ENCODE measurements at regions not wholly inside any gene's neighbourhood (a gene's known extent, or its start where the extent isn't known, plus 50 kb on each side); places are given as distances from the start of the nearest gene placed in this dataset.

GRCh38 chr18:75128051-75128605, 80.8 kb downstream of the PTGR3 start:
- Mint-ChIP-seq H3K4me1 (peaks cover 0 to 14% (median 11%) of the 10 kb centered on the region in 3 donors), H3K36me3 (no peaks in the 10 kb centered on the region), H3K9me3 (no peaks in the 10 kb centered on the region), H3K27ac (no peak overlapping the region), H3K4me3 (no peak overlapping the region), H3K27me3 (peaks cover 0 to 5% of the 10 kb centered on the region in 2 donors)
- ChIA-PET POLR2A (no interaction called here), CTCF (no interaction called here)
- Histone ChIP-seq H3K4me3 (ENCODE audit: control insufficient read depth in 1 of 2, extremely low read depth in 1 of 2, low read length in 1 of 2) (no peak overlapping the region), H3K9me3 (no peaks in the 10 kb centered on the region), H3K4me1 (ENCODE audit: control insufficient read depth in 1 of 2, extremely low read depth in 1 of 2, insufficient read depth in 2 of 2, low read length in 2 of 2) (peaks cover 0 to 4% of the 10 kb centered on the region in 2 experiments), H3K27me3 (replicated peaks in 1 of 2; ENCODE audit: control insufficient read depth in 2 of 2, extremely low read depth in 1 of 2, insufficient read depth in 2 of 2, low read length in 1 of 2) (peaks cover 0 to 12% of the 10 kb centered on the region in 2 experiments), H3K36me3 (ENCODE audit: control insufficient read depth in 2 of 2, extremely low read depth in 1 of 2, insufficient read depth in 1 of 2, low read length in 1 of 2) (no peaks in the 10 kb centered on the region), H3K27ac (ENCODE audit: low read length) (no peak overlapping the region)
- ATAC-seq (replicated peaks in 1 of 4) (no peak), DNase-seq (no peak)
- 73% methylated on average over 4 of the region's 7 CpGs for WGBS (ENCODE audit: insufficient coverage)

- H3K27ac Mint-ChIP-seq, result no peak overlapping the region
- H3K9me3 Mint-ChIP-seq, result no peaks in the 10 kb centered on the region
- H3K4me1 ChIP-seq (ENCODE audit: control insufficient read depth in 1 of 2, extremely low read depth in 1 of 2, insufficient read depth in 2 of 2, low read length in 2 of 2), result peaks cover 0 to 4% of the 10 kb centered on the region in 2 experiments
- H3K36me3 ChIP-seq (ENCODE audit: control insufficient read depth in 2 of 2, extremely low read depth in 1 of 2, insufficient read depth in 1 of 2, low read length in 1 of 2), result no peaks in the 10 kb centered on the region
- no peak for ATAC-seq (replicated peaks in 1 of 4)
- 92% methylated on average over 23 of the region's 24 CpGs for WGBS (ENCODE audit: insufficient coverage)
- H3K27me3 ChIP-seq (replicated peaks in 1 of 2; ENCODE audit: control insufficient read depth in 2 of 2, extremely low read depth in 1 of 2, insufficient read depth in 2 of 2, low read length in 1 of 2), result peaks cover 0 to 9% of the 10 kb centered on the region in 2 experiments
- CTCF ChIA-PET, result no interaction called here
- no peak overlapping the region for H3K4me3 Mint-ChIP-seq
- no peak overlapping the region for H3K27ac ChIP-seq (ENCODE audit: low read length)
- POLR2A ChIA-PET, result no interaction called here
- peaks cover 0 to 14% (median 11%) of the 10 kb centered on the region in 3 donors for H3K4me1 Mint-ChIP-seq
- H3K27me3 Mint-ChIP-seq, result peaks cover 0 to 5% of the 10 kb centered on the region in 2 donors
- DNase-seq, result no peak
- no peaks in the 10 kb centered on the region for H3K36me3 Mint-ChIP-seq
- no peak overlapping the region for H3K4me3 ChIP-seq (ENCODE audit: control insufficient read depth in 1 of 2, extremely low read depth in 1 of 2, low read length in 1 of 2)
- no peaks in the 10 kb centered on the region for H3K9me3 ChIP-seq
Measured at GRCh38 chr18:75127143-75128021, 81.6 kb downstream of the PTGR3 start.

GRCh38 chr18:75125382-75126331, 83.3 kb downstream of the PTGR3 start:
- peaks cover 0 to 5% of the 10 kb centered on the region in 2 donors for H3K27me3 Mint-ChIP-seq
- POLR2A ChIA-PET, result no interaction called here
- H3K27ac Mint-ChIP-seq, result no peak overlapping the region
- DNase-seq (no peak), ATAC-seq (replicated peaks in 1 of 4) (peak in 1 of 4 experiments; percentile 16)
- WGBS (ENCODE audit: insufficient coverage), result 80% methylated on average over 31 of the region's 44 CpGs
- no peaks in the 10 kb centered on the region for H3K36me3 Mint-ChIP-seq
- Histone ChIP-seq H3K9me3 (no peaks in the 10 kb centered on the region), H3K4me3 (ENCODE audit: control insufficient read depth in 1 of 2, extremely low read depth in 1 of 2, low read length in 1 of 2) (no peak overlapping the region), H3K4me1 (ENCODE audit: control insufficient read depth in 1 of 2, extremely low read depth in 1 of 2, insufficient read depth in 2 of 2, low read length in 2 of 2) (peaks cover 0 to 4% of the 10 kb centered on the region in 2 experiments), H3K27me3 (replicated peaks in 1 of 2; ENCODE audit: control insufficient read depth in 2 of 2, extremely low read depth in 1 of 2, insufficient read depth in 2 of 2, low read length in 1 of 2) (peaks cover 0 to 12% of the 10 kb centered on the region in 2 experiments), H3K27ac (ENCODE audit: low read length) (no peak overlapping the region), H3K36me3 (ENCODE audit: control insufficient read depth in 2 of 2, extremely low read depth in 1 of 2, insufficient read depth in 1 of 2, low read length in 1 of 2) (no peaks in the 10 kb centered on the region)
- H3K4me3 Mint-ChIP-seq, result no peak overlapping the region
- no peaks in the 10 kb centered on the region for H3K9me3 Mint-ChIP-seq
- H3K4me1 Mint-ChIP-seq, result peaks cover 0 to 18% (median 13%) of the 10 kb centered on the region in 3 donors
- CTCF ChIA-PET, result no interaction called here

GRCh38 chr18:75124991-75125381, 84.0 kb downstream of the PTGR3 start:
- H3K36me3 Mint-ChIP-seq, result no peaks in the 10 kb centered on the region
- peaks cover 0 to 15% of the 10 kb centered on the region in 2 experiments for H3K27me3 ChIP-seq (replicated peaks in 1 of 2; ENCODE audit: control insufficient read depth in 2 of 2, extremely low read depth in 1 of 2, insufficient read depth in 2 of 2, low read length in 1 of 2)
- ATAC-seq (replicated peaks in 1 of 4), result no peak
- no peaks in the 10 kb centered on the region for H3K36me3 ChIP-seq (ENCODE audit: control insufficient read depth in 2 of 2, extremely low read depth in 1 of 2, insufficient read depth in 1 of 2, low read length in 1 of 2)
- DNase-seq, result no peak
- peaks cover 0 to 18% (median 13%) of the 10 kb centered on the region in 3 donors for H3K4me1 Mint-ChIP-seq
- H3K4me1 ChIP-seq (ENCODE audit: control insufficient read depth in 1 of 2, extremely low read depth in 1 of 2, insufficient read depth in 2 of 2, low read length in 2 of 2), result peaks cover 0 to 4% of the 10 kb centered on the region in 2 experiments
- no peaks in the 10 kb centered on the region for H3K9me3 ChIP-seq
- H3K4me3 Mint-ChIP-seq, result no peak overlapping the region
- 93% methylated on average over 14 of the region's 16 CpGs for WGBS (ENCODE audit: insufficient coverage)
- CTCF ChIA-PET, result no interaction called here
- H3K27ac Mint-ChIP-seq, result no peak overlapping the region
- no peaks in the 10 kb centered on the region for H3K9me3 Mint-ChIP-seq
- H3K4me3 ChIP-seq (ENCODE audit: control insufficient read depth in 1 of 2, extremely low read depth in 1 of 2, low read length in 1 of 2), result no peak overlapping the region
- no peak overlapping the region for H3K27ac ChIP-seq (ENCODE audit: low read length)
- H3K27me3 Mint-ChIP-seq, result peaks cover 0 to 5% of the 10 kb centered on the region in 2 donors
- POLR2A ChIA-PET, result no interaction called here

GRCh38 chr18:75124551-75124950, 84.4 kb downstream of the PTGR3 start:
- 93% methylated on average over 10 of the region's 14 CpGs for WGBS (ENCODE audit: insufficient coverage)
- no peak overlapping the region for H3K4me3 Mint-ChIP-seq
- H3K4me1 Mint-ChIP-seq, result peaks cover 0 to 18% (median 13%) of the 10 kb centered on the region in 3 donors
- no peaks in the 10 kb centered on the region for H3K9me3 Mint-ChIP-seq
- DNase-seq (no peak), ATAC-seq (replicated peaks in 1 of 4) (no peak)
- H3K36me3 Mint-ChIP-seq, result no peaks in the 10 kb centered on the region
- H3K9me3 ChIP-seq, result no peaks in the 10 kb centered on the region
- peaks cover 0 to 15% of the 10 kb centered on the region in 2 experiments for H3K27me3 ChIP-seq (replicated peaks in 1 of 2; ENCODE audit: control insufficient read depth in 2 of 2, extremely low read depth in 1 of 2, insufficient read depth in 2 of 2, low read length in 1 of 2)
- POLR2A ChIA-PET, result no interaction called here
- no peak overlapping the region for H3K4me3 ChIP-seq (ENCODE audit: control insufficient read depth in 1 of 2, extremely low read depth in 1 of 2, low read length in 1 of 2)
- H3K36me3 ChIP-seq (ENCODE audit: control insufficient read depth in 2 of 2, extremely low read depth in 1 of 2, insufficient read depth in 1 of 2, low read length in 1 of 2), result no peaks in the 10 kb centered on the region
- no peak overlapping the region for H3K27ac ChIP-seq (ENCODE audit: low read length)
- H3K27me3 Mint-ChIP-seq, result peaks cover 0 to 5% of the 10 kb centered on the region in 2 donors
- H3K4me1 ChIP-seq (ENCODE audit: control insufficient read depth in 1 of 2, extremely low read depth in 1 of 2, insufficient read depth in 2 of 2, low read length in 2 of 2), result peaks cover 0 to 4% of the 10 kb centered on the region in 2 experiments
- CTCF ChIA-PET, result no interaction called here
- H3K27ac Mint-ChIP-seq, result no peak overlapping the region

GRCh38 chr18:75123113-75123512, 85.8 kb downstream of the PTGR3 start:
- POLR2A ChIA-PET, result no interaction called here
- ATAC-seq (replicated peaks in 1 of 4), result no peak
- CTCF ChIA-PET, result no interaction called here
- Mint-ChIP-seq H3K9me3 (no peaks in the 10 kb centered on the region), H3K27me3 (peaks cover 0 to 5% of the 10 kb centered on the region in 2 donors), H3K36me3 (no peaks in the 10 kb centered on the region), H3K4me3 (no peak overlapping the region), H3K4me1 (peaks cover 0 to 18% (median 13%) of the 10 kb centered on the region in 3 donors), H3K27ac (no peak overlapping the region)
- H3K4me3 ChIP-seq (ENCODE audit: control insufficient read depth in 1 of 2, extremely low read depth in 1 of 2, low read length in 1 of 2), result no peak overlapping the region
- H3K27ac ChIP-seq (ENCODE audit: low read length), result no peak overlapping the region
- 82% methylated on average over 11 of the region's 12 CpGs for WGBS (ENCODE audit: insufficient coverage)
- peaks cover 0 to 4% of the 10 kb centered on the region in 2 experiments for H3K4me1 ChIP-seq (ENCODE audit: control insufficient read depth in 1 of 2, extremely low read depth in 1 of 2, insufficient read depth in 2 of 2, low read length in 2 of 2)
- no peak for DNase-seq
- no peaks in the 10 kb centered on the region for H3K9me3 ChIP-seq
- H3K36me3 ChIP-seq (ENCODE audit: control insufficient read depth in 2 of 2, extremely low read depth in 1 of 2, insufficient read depth in 1 of 2, low read length in 1 of 2), result no peaks in the 10 kb centered on the region
- peaks cover 0 to 15% of the 10 kb centered on the region in 2 experiments for H3K27me3 ChIP-seq (replicated peaks in 1 of 2; ENCODE audit: control insufficient read depth in 2 of 2, extremely low read depth in 1 of 2, insufficient read depth in 2 of 2, low read length in 1 of 2)
